Right lobe of liver (tissue), 4 donors: ENCODE measurements at regions not wholly inside any gene's neighbourhood (a gene's known extent, or its start where the extent isn't known, plus 50 kb on each side); places are given as distances from the start of the nearest gene placed in this dataset.

ENCODE experiments used
- CTCF ChIP-seq, 4 donors: fragments of 200-600 bp in 3 of 4; fragments of 450-650 bp in 1 of 4; IDR thresholded peaks; one replicate each; pipeline versions ENCODE4 v1.5.1 to v1.8.0; 2016 to 2022; ENCODE audit warnings: antibody characterized with exemption in 4 of 4, mild to moderate bottlenecking in 2 of 4
- POLR2A ChIP-seq: fragments of 450-650 bp; IDR thresholded peaks from one replicate; pipeline ENCODE4 v1.6.1; 2017; ENCODE audit warnings: antibody characterized with exemption, mild to moderate bottlenecking
- donor health status: DM: no; HTN: no; CAD: no.
- donor health status: DM: no; HTN: no; CAD: no.
- donor health status: DM: no; HTN: yes; CAD: no.

GRCh38 chr14:41541333-41541732 is 65.3 kb upstream of the LRFN5 start:
- TF ChIP-seq CTCF (IDR thresholded peaks at IDR 0.05) = no peak
- no peak for TF ChIP-seq POLR2A
